AG04450 (cell line): ENCODE measurements at regions not wholly inside any gene's neighbourhood (a gene's known extent, or its start where the extent isn't known, plus 50 kb on each side); places are given as distances from the start of the nearest gene placed in this dataset.
A peak's percentile ranks its signal among the peaks of the same experiment; 100 is the strongest.

Source experiments
- CTCF ChIA-PET: fragments of 300-600, 350-600 bp; formaldehyde crosslinking; extraction: SDS; loops from one replicate; lab custom pipeline; 2022; ENCODE audit warnings: antibody characterized with exemption, inconsistent platforms; lab: Charles Lee
- POLR2A ChIA-PET: fragments of 350-600 bp; formaldehyde crosslinking; extraction: SDS; loops from one replicate; lab custom pipeline; 2021; ENCODE audit warnings: antibody characterized with exemption, inconsistent platforms; lab: Yijun Ruan, JAX
- DNase-seq: peaks from one replicate; pipeline ENCODE4 v3.0.0-alpha.2; 2011; ENCODE audit warnings: low read depth, low spot score
- H3K27ac ChIP-seq: one replicate; pipeline ENCODE4 v1.5.1; 2012; ENCODE audit warnings: low read depth, low read length, control low read depth
- H3K27me3 ChIP-seq: one replicate; pipeline ENCODE4 v1.6.0; 2012; ENCODE audit warnings: low read length; ENCODE audit not compliant: control insufficient read depth, insufficient read depth
- H3K4me3 ChIP-seq: 2 replicates; pipeline ENCODE4 v1.5.1; 2011; ENCODE audit warnings: mild to moderate bottlenecking, low read depth, low read length, control low read depth
- H3K9me3 ChIP-seq: 2 replicates; pipeline ENCODE4 v1.5.1; 2012; ENCODE audit warnings: low read length; ENCODE audit not compliant: control insufficient read depth, insufficient read depth
- CTCF ChIP-seq: IDR thresholded peaks from 2 replicates; pipeline ENCODE4 v1.5.1; 2011; ENCODE audit warnings: low read depth, low read length, control low read depth, inconsistent platforms

- TF ChIP-seq CTCF, result no peak
- Histone ChIP-seq H3K9me3 (peaks cover 4% of the 10 kb centered on the region; the same call in 1 of the 2 replicates), H3K4me3 (no peak overlapping the region), H3K27me3 (no peaks in the 10 kb centered on the region), H3K27ac (no peak overlapping the region)
- DNase-seq, result no peak
- CTCF ChIA-PET, result no interaction called here
- POLR2A ChIA-PET, result no interaction called here
Measured at GRCh38 chr2:167553635-167554034, 665.4 kb downstream of the XIRP2 start.

- H3K27me3 ChIP-seq, result no peaks in the 10 kb centered on the region
- H3K9me3 ChIP-seq, result no peaks in the 10 kb centered on the region
- CTCF ChIA-PET, result interaction anchor here (0.7 to 2.1 kb wide), 3 partner anchors 12 to 569 kb away, joined by 3 to 7 read pairs (median 3); no protein-coding TSS in a partner anchor
- no peak overlapping the region for H3K4me3 ChIP-seq
- DNase-seq, result no peak
- POLR2A ChIA-PET, result no interaction called here
- no peak for TF ChIP-seq CTCF
- no peak overlapping the region for H3K27ac ChIP-seq
Measured at GRCh38 chr2:167551416-167551815, 663.1 kb downstream of the XIRP2 start.

- DNase-seq, result no peak
- Histone ChIP-seq H3K4me3 (no peak overlapping the region), H3K27ac (no peak overlapping the region), H3K27me3 (no peaks in the 10 kb centered on the region), H3K9me3 (no peaks in the 10 kb centered on the region)
- TF ChIP-seq CTCF, result peak; percentile 59
- ChIA-PET POLR2A (no interaction called here), CTCF (interaction anchor here (0.5 to 2.1 kb wide), 16 partner anchors 9 to 1441 kb away, joined by 3 to 7 read pairs (median 4); no protein-coding TSS in a partner anchor)
Measured at GRCh38 chr2:167550448-167550847, 662.2 kb downstream of the XIRP2 start.

GRCh38 chr2:167548396-167548795 is 660.1 kb downstream of the XIRP2 start:
- H3K9me3 ChIP-seq, result no peaks in the 10 kb centered on the region
- H3K4me3 ChIP-seq, result no peak overlapping the region
- DNase-seq, result no peak
- CTCF ChIA-PET, result no interaction called here
- no peak for TF ChIP-seq CTCF
- POLR2A ChIA-PET, result no interaction called here
- no peaks in the 10 kb centered on the region for H3K27me3 ChIP-seq
- no peak overlapping the region for H3K27ac ChIP-seq

- Histone ChIP-seq H3K27me3 (no peaks in the 10 kb centered on the region), H3K4me3 (no peak overlapping the region), H3K27ac (no peak overlapping the region), H3K9me3 (no peaks in the 10 kb centered on the region)
- ChIA-PET POLR2A (no interaction called here), CTCF (interaction anchor here (0.6 to 0.7 kb wide), 2 partner anchors 147 to 1005 kb away, joined by 4 to 6 read pairs; no protein-coding TSS in a partner anchor)
- no peak for DNase-seq
- no peak for TF ChIP-seq CTCF
Measured at GRCh38 chr2:167544602-167545001, 656.3 kb downstream of the XIRP2 start.
